ENCODE measurements at regions not wholly inside any gene's neighbourhood (a gene's known extent, or its start where the extent isn't known, plus 50 kb on each side); places are given as distances from the start of the nearest gene placed in this dataset.

DNA sequence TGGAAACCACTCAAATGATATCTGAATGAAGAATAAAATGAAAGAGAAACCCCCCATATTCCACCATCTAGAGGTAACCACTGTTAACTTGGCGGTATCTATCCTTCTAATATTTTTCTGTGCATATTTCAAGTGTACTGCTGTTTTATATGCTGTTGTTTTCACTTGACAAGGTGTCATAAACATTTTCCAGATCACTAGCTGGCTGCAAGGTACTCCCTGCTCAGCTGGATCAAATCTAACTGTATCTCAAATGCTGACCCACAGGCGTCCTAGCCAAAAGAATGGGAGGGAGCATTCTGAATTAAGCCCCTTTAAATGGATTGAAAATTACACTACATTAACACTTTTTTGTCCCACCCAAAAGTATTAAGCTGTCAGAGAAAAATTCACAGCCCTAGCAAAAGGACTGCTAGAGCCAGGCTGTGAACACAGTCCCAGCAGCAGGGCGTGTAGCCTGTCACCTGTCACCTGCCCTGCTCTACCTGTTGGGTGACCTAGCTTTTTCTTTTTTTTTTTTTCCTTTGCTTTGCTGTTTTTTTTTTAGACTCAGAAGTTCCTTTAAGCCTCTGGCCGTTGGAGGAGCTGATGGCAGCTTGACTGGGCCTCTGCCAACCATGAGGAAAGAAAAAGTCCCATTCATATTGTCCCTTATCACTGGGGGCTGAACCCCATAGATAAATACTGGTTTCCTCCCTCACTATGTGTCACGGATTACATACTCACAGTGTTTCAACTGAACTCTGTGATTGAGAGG, 93.7 kb upstream of the TSC22D2 start:
- no peak for TF ChIP-seq POLR2A (IDR thresholded peaks at IDR 0.05; ENCODE audit: low read depth)
- TF ChIP-seq, protein P1, sequence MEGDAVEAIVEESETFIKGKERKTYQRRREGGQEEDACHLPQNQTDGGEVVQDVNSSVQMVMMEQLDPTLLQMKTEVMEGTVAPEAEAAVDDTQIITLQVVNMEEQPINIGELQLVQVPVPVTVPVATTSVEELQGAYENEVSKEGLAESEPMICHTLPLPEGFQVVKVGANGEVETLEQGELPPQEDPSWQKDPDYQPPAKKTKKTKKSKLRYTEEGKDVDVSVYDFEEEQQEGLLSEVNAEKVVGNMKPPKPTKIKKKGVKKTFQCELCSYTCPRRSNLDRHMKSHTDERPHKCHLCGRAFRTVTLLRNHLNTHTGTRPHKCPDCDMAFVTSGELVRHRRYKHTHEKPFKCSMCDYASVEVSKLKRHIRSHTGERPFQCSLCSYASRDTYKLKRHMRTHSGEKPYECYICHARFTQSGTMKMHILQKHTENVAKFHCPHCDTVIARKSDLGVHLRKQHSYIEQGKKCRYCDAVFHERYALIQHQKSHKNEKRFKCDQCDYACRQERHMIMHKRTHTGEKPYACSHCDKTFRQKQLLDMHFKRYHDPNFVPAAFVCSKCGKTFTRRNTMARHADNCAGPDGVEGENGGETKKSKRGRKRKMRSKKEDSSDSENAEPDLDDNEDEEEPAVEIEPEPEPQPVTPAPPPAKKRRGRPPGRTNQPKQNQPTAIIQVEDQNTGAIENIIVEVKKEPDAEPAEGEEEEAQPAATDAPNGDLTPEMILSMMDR (IDR thresholded peaks at IDR 0.05), result no peak
- TF ChIP-seq EP300 (IDR thresholded peaks at IDR 0.05), result no peak
- TF ChIP-seq POLR2AphosphoS5 (IDR thresholded peaks at IDR 0.05), result no peak
